Coronary artery (tissue), 2 donors: ENCODE measurements at regions not wholly inside any gene's neighbourhood (a gene's known extent, or its start where the extent isn't known, plus 50 kb on each side); places are given as distances from the start of the nearest gene placed in this dataset.

ENCODE experiments used
- DNase-seq: peaks from one replicate; pipeline ENCODE4 v3.0.0-alpha.2; 2017; ENCODE audit warnings: low spot score
- H3K27ac ChIP-seq, 2 donors: fragments of 200-600 bp; sonication (generic); one replicate each; pipeline ENCODE4 v1.5.1; 2016 to 2019
- H3K4me3 ChIP-seq: fragments of 200-600 bp; sonication (generic); 2 replicates; pipeline ENCODE4 v1.5.1; 2016; ENCODE audit warnings: mild to moderate bottlenecking, moderate library complexity
- TF ChIP-seq, protein P1 (sequence below): fragments of 200-600 bp; sonication (generic); IDR thresholded peaks from one replicate; pipeline ENCODE4 v1.5.1; 2019; ENCODE audit warnings: antibody characterized with exemption

DNA sequence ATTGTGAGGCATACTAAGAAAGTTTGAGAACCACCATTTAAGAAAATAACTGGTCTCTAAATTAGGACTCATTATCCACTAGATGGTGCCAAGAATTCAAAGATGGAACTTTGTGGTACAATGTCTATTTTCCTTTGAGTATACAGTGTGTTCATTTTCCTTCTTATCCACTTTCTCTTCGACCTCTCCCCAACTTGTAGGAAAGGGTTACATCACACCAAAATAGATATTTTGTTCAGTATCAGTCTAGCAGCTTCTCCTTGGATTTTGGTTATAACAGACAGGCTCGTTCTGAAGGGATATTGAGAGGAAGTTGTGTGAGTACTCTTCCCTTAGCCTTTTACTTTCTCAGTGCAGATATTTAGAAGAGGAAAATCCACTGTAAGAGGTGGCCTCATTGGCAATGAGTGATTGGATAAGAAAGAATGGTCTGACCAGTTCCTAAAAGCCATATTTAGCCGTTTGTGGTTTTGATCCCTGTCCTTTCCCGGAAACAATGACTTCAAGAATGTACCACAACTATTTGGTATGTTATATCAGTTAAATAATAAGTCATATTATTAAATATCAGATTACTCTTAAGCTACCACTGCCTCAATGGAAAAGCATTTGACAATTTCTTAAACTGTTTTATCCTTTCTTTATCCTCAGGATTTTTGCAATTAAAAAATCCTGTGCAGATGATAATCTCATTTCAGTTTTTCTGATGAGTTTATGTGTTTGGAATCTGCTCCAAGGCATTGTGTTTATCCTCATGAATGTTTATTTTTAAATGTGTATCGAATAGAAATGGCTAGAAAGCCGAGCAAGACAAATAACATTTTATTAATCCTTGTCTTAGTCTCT, 69.0 kb upstream of the GRAMD2B start:
- TF ChIP-seq, protein P1, sequence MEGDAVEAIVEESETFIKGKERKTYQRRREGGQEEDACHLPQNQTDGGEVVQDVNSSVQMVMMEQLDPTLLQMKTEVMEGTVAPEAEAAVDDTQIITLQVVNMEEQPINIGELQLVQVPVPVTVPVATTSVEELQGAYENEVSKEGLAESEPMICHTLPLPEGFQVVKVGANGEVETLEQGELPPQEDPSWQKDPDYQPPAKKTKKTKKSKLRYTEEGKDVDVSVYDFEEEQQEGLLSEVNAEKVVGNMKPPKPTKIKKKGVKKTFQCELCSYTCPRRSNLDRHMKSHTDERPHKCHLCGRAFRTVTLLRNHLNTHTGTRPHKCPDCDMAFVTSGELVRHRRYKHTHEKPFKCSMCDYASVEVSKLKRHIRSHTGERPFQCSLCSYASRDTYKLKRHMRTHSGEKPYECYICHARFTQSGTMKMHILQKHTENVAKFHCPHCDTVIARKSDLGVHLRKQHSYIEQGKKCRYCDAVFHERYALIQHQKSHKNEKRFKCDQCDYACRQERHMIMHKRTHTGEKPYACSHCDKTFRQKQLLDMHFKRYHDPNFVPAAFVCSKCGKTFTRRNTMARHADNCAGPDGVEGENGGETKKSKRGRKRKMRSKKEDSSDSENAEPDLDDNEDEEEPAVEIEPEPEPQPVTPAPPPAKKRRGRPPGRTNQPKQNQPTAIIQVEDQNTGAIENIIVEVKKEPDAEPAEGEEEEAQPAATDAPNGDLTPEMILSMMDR = peak; percentile 37
- H3K4me3 ChIP-seq = peak overlapping the region; percentile 57
- no peak for DNase-seq
- H3K27ac ChIP-seq = peak overlapping the region in 1 of 2 donors; percentile 66

DNA sequence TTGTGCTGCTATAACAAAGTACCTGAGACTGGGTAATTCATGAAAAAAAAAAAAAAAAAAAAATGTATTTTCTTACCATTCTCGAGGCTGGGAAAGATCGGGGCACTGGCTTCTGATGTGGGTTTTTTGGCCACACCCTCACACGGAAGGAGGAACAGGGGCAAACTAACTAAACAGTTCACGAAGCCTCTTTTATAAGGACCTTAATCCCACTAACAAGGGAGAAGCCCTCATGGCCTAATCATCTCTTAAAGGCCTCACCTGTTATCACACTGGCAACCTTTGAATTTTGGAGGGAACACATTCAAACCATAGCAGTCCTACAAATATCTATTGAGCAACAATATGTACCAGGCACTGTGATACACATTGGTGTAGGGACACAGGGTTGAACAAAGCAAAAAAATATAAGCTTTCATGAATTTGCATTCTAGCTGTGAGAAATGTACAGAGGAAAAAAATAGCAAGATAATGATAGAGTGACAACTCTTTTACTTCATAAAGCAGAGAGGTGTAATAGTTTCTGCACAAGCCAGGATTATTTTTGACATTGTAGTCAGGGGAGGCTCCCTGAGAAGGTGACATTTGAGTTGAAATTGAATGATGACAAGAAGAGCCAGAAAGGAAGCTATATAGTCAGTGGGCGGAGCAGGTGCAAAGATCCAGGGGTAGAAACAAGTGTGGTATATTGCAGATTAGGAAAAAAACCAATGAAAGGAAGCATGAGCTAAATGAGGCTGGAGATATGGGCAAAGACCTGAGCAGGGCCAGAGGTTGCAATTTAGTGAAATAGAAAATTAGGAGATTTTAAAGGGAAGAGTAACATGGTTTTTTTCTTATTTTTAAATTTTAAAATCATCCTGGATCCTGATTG, 68.1 kb upstream of the GRAMD2B start:
- H3K27ac ChIP-seq = no peak overlapping the region
- TF ChIP-seq, protein P1 = no peak

GRCh38 chr5:126355940-126356339, 67.3 kb upstream of the GRAMD2B start:
- H3K27ac ChIP-seq = no peak overlapping the region
- DNase-seq = no peak
- TF ChIP-seq, protein P1 = no peak
- H3K4me3 ChIP-seq = no peak overlapping the region

More for the DNA sequence above, 68.1 kb upstream of the GRAMD2B start:
- H3K4me3 ChIP-seq = no peak overlapping the region
- DNase-seq = no peak

- Histone ChIP-seq H3K4me3 (no peak overlapping the region), H3K27ac (no peak overlapping the region)
- DNase-seq = no peak
- TF ChIP-seq, protein P1 = no peak
These were observed 65.4 kb upstream of the GRAMD2B start for GRCh38 chr5:126357585-126358342.

- TF ChIP-seq, protein P1 = no peak
- no peak for DNase-seq
- H3K27ac ChIP-seq = no peak overlapping the region
- no peak overlapping the region for H3K4me3 ChIP-seq
These were observed 64.7 kb upstream of the GRAMD2B start for GRCh38 chr5:126358525-126358924.

- no peak for DNase-seq
- TF ChIP-seq, protein P1 = no peak
- Histone ChIP-seq H3K4me3 (no peak overlapping the region), H3K27ac (no peak overlapping the region)
These were observed 63.3 kb upstream of the GRAMD2B start for GRCh38 chr5:126359884-126360283.
